ENCODE measurements at regions not wholly inside any gene's neighbourhood (a gene's known extent, or its start where the extent isn't known, plus 50 kb on each side); places are given as distances from the start of the nearest gene placed in this dataset.

DNA sequence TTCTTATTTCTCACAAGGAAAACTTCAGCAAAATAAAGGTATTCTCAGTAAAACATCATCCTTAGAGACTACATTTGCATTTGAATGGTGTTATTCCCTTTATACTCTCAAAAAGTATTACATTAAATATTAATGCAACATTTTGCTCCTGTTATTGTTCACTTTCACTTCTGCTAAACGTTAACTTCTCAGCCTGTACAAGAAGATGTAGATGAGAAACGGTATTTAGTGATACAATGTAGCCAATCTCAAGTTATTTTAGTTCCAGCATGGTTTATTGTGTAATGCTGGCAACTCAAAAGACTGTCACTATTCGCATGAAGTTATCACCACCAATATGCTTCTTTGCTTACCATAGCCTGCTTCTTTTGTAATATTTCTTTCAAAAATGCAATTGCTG lies 514.1 kb downstream of the CPS1 start:
- no peak for DNase-seq

DNA sequence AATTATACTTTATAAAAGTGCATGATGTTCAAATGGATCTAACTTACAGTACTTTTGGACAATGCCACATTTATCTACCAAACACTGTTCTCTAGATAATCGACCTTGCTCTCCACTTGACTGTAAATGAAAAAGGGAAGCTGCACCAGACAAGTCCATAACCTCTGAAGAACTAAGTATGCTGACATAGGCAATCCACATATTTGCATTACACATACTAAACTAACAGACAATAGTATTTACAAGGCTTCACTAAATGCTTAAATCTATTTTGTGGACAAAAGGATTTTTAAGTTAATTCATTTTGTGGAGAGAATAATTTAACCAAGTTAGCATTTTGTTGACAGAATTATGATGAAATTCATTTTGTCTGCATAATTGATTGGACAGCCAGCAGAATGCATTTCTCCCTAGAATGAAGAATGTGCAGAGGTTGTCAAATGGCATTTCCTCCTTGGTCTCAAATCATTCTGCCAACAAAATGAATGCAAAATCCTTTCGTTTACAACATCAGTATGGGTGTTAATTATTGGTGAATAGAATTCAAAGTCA lies 520.9 kb downstream of the CPS1 start:
- DNase-seq = no peak

DNA sequence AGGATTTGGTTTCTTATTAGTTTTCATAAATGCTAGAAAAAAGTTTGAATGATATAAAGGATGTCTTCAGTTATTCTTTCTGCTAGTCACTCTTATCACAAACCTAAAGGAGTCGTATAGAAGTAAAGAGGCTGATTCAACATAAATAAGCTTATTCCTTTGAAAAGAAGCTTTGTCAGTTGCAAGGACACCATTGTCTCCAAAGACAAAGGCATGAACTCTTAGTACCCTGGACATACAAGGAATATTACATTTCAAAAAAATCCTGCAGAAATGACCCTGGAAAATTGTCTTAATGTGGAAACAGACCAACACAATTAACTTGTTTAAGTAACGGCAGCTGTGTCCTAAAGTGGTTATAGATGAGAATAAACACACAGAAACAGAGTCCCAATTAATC lies 528.0 kb downstream of the CPS1 start:
- no peak for DNase-seq

DNA sequence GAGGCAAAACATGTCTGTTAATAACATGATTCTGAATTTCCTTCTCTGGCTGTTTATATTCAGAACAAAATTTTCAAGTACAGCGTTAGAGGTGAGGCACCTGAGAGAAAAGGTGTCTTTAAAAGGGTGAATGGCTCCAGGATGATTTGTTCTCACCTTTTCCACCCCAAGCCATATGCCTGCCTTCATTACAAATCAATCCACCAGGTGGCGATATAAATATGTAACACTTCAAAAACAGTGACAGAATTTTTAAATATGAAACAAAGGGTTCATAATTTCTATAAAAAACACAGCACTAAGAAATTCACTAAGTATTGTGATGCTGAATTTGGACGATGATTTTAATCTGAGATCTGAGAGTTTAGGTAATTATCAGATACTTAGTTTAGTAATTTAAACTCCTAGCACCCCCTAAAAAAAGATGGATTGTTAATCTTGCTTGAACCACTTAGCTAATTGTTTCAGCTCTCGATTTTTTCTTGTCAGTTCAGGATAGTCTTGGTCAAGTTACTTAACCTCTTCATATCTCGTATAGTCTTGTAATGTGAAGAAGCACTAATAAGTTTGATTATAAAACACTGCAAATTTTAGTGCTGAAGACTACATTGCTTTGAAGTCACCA lies 528.8 kb downstream of the CPS1 start:
- DNase-seq = peak; percentile 4

DNA sequence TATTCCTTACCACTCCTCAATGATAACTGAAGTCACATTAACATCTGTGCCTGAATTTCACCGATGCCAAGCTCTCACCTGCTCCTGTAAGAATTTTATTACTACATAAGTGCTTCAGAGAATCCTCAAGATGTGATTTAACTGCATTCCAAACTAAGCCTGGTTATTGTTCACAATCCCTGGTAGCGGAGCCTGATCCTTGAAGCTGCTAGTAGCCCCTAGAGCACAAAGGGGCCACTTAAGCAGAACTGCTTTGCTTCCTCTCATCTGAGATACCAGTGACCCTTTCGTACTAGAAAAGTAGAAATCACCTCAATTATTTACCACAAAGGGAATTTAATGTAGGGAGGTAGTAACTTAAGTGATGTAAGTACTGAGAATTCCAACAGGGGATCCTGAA lies 529.6 kb downstream of the CPS1 start:
- DNase-seq = no peak

DNA sequence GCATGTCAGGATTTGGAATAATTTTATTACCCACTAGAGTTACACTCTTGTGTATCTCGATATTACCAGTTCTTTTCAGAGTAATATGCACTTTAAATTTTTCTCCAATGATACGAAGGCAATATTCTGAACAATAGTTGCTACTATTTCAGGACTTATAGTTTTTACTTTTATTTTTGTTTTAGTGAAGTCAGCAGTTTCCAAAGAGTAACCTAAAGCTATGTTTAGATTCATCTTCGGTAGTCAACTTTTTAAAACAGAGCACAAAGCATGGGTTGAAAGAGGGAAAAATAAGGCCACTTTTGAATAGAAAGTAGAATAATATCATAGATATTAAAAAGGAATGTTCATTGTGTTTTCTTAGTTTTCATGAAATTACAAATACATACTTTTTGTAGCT lies 532.7 kb downstream of the CPS1 start:
- DNase-seq = no peak

DNA sequence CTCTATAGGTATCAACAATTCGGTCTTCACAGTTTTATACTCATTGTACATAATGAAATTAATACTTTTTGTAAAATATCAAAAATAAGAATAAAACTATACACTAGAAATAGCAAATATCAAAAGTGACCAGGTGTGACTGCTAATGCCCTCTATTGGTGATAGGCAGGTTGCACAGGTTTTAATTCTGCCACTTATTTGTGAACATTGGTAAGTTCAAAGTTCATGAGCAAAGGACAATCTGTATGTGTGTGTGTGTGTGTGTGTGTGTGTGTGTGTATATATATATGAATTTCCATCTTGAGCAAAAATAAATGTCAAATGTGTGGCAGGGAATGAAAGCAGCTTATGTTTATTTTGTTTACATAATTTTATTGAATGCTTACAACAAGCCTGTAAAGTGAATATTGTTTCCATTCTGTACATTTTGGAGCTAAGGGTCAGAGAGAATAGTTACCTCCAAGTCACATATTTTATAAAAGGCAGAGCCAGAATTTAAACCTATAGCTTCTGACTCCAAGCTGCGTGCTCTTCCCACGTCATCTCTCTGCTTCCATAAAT lies 537.4 kb downstream of the CPS1 start:
- no peak for DNase-seq

DNA sequence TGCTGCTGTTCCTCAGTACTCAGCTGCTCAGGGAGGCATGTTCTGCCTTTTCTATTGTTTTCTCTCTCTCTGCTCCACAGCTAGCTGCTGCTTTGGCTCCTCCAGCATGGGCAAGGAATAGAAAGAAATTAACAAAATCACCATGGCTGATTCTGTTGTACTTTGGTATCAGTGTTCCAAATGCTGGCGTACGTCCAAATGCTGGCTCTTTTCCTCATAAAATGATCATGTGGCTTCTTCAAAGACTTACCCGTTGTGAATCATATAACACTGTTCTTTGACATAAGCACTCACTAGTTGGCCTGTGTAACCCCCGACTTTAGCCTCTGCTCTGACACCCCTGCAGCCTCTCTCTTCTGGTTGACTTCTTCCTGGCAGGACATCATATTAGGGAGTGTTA lies 547.6 kb downstream of the CPS1 start:
- DNase-seq = no peak

DNA sequence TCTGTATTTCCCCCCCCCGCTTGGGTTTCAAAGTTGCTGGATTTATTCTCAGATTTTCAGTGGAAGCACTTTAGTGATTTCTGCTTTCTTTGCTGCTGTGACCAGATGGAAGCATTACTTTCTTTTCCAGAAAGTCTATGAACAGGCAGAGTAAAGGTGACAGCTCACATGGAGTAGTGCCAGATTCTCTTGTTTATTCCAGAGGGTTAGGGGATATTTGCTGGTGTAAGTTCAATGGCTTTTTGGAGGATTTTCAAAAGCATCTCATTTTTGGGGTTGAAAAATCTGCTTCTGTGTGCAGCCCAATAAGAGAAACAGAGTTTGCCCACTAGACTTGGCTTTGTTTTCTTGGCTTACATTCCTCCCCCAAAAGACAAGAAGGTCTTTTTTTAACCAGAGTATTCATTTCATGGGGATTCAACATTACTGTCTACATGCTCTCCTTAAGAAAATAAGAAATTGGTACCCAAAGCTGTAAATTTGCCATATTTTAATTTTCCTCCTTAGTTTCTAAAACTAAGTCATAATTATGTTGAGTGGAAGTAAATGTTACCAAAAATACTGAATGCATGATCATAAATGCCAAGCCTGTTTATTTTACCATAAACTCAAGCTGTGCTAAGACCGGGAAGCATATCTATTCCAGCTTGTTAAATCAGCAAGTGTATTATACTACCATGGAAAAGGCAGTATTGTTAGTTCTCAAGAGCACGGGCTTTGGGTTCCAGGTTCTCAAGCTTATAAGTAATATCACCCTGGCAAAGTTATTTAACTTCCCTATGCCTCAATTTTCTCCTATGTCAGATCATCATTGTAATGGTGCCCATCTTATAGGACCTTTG lies 557.2 kb downstream of the CPS1 start:
- DNase-seq = no peak

DNA sequence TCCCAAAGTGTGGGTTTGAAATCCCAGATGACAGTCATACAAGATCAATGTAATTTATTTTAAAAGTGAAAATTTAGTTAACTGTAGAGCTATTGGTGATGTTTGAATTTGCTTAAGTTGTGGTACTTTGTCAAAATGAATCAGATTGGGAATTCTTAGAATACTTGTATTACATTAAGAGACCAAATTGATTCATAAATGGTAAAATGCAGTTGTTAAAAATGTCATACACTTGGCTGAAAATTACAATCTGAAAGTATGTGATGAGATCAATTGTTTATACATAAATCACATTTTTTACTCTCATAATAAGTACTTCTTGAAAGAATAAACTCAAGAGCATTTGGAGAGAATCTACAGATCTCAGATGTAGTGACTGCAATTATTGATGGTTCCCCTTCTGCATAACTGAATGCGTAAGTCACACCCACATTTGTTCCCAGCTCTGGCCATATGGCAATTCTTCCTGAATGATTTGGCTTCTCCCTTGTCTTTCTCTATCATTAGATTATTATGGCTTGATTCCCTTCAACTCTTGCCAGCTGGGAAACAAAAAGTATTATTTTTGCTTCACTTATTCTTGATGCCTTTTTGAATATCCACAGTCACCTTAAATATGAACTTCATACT lies 558.5 kb downstream of the CPS1 start:
- DNase-seq = no peak

DNA sequence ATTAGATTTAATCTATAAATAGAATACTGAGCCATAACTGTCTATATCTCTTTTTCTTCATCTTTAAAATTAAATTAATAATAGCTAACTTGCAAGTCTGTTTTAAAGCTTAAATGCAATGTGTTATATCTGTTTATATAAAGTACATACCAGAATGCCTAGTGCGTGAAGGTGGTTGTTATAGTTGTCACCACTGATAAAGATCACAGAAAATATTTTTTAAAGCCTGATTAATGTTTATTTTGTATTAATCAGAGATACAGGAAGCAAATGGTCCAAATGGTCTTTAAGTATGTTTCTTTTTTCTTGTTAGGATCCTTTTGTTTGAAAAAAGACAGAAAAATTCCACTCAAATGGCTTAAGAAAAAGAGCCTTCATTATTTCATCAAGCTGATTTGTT lies 560.6 kb downstream of the CPS1 start:
- no peak for DNase-seq

DNA sequence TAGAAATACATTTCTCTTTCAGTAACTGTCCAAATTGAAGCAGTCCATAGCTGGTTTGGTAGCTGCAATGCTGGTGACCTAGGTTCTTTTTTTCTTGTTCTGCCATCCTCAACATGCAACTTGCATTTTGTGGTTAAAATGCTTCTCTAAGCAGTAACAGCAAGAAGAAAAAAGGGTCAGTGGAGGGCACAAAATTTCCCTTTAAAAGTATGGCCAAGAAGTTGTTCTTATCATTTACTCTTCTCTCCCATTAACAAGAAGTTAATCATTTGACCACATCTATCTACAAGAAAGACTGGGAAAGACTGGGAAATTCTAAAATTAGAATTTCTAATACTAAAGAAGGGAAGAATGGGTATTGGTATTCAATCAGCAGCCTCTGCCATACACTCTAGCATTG lies 569.9 kb downstream of the CPS1 start:
- DNase-seq = no peak

DNA sequence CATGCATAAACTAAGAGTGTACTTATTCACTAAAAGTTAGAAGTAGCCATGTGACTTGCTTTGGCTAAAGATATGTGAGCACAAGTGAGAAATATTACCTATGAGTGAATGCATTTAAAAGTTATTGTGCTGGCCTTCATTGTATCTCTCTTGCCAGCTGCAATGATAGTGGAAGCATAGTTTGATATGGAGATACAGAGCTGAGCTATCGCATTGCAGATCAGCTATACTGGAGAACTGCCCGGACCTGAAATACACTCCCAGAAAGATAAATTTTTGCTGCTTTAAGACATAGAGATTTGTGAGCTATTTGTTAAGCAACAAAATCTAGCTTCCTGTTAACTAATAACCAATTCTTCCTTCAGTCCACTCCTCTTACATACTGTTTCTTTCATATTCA lies 571.1 kb downstream of the CPS1 start:
- no peak for DNase-seq

DNA sequence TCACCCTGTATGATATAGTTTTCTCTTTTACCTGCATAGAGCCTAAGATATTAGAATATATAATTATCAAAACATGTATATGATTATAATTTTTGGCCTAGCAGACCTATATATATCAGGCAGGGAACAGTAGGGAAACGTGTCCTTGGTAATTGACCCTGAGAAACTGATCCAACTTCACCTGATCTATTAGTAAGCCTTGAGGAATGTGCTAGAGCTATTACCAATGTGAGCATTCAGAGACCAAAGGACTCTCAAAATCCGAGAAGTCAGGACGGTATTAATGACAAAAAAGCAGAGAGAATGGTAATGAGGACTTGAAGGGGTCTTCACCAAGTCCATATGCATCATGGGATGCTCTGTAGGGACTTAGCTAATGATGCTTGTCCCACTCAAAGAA lies 571.9 kb downstream of the CPS1 start:
- no peak for DNase-seq

DNA sequence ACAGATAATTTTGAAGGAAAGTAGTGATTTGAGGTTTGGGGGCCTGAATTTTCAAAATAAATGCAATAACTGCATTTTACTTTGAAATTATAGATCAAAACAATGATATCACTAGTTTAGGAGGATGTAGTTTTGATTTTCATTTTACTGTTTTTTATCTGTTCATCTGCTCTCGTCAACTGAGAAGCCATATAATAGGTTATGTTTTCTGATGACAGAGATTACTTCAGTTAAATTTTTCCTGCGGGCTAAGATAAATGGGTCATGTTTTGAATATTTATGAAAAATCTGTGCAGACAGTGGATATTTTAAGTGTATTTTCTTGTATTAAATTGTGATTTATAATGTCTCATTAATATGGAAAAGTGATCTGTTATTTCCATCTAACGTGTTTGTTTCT lies 573.4 kb downstream of the CPS1 start:
- no peak for DNase-seq

DNA sequence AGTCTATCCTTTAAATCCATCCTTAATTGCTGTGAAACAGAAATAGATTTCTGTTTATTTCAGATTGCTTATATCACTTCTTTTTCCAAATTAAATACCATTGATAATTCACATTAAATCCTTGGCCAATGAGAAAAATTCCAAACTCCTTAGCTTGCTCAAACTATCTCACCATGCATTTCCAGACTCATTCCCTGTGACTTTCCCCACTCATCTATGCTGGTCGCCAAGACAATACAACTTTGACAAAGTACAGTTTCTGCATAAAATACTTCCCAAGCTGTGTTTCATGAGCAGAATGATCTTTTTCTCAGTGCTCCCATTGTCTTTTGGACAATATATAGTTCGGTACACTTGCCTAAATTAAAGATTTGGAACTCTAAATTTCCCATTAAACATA lies 575.6 kb downstream of the CPS1 start:
- DNase-seq = no peak

DNA sequence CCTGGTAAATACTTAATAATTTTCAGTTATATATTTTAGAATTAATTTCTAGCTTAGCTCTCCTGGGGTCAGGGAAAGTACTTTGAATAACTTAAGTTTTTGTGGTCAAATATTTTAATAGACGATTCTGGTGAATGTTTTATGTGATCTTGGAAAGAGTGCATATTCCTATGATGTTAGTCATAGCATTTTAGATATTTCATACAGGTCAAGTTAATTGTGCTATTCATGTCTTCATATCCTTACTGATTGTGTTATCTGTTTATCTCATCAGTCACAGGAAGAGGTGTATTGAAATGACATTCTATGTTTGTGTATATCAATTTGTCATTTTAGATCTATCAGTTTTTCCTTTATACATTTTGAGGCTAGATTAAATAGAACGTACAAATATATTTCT lies 576.2 kb downstream of the CPS1 start:
- no peak for DNase-seq

DNA sequence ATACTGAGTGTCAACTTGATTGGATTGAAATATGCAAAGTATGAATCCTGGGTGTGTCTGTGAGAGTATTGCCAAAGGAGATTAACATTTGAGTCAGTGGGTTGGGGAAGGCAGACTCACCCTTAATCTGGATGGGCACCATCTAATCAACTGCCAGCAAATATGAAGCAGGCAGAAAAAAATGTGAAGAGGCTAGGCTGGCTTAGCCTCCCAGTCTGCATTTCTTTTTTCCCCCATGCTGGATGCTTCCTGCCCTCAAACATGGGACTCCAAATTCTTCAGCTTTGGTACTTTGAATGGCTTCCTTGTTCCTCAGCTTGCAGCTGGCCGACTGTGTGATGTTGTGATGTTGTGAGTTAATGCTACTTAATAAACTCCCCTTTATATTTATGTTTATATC lies 577.4 kb downstream of the CPS1 start:
- DNase-seq = no peak

DNA sequence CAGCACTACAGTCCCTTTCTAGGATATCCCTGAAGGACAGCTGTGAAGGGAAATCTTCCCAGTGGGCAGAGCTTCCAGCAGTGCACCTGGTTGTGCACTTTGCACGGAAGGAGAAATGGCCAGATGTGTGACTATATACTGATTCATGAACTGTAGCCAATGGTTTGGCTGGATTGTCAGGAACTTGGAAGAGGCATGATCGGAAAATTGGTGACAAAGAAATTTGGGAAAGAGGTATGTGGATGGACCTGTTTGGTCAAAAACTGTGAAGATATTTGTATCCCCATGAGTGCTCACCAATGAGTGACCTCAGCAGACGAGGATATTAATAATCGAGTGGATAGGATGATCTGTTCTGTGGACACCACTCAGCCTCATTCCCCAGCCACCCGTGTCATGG lies 582.2 kb downstream of the CPS1 start:
- no peak for DNase-seq

DNA sequence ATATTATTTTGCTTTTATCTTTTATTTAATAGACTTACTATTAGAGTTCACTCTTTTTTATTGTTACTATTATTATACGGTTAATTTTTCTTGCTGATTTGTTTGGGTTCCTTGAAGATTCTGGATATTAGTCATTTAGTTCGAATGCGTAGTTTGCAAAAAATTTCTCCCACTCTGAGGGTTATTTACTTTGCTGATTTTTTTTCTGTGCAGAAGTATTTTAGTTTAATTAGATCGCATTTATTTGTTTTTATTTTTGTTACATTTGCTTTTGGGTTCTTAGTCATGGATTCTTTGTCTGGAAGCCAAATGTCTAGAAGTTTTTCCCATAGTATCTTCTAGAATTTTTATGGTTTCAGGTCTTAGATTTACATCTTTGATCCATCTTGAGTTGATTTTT lies 585.2 kb downstream of the CPS1 start:
- no peak for DNase-seq

DNA sequence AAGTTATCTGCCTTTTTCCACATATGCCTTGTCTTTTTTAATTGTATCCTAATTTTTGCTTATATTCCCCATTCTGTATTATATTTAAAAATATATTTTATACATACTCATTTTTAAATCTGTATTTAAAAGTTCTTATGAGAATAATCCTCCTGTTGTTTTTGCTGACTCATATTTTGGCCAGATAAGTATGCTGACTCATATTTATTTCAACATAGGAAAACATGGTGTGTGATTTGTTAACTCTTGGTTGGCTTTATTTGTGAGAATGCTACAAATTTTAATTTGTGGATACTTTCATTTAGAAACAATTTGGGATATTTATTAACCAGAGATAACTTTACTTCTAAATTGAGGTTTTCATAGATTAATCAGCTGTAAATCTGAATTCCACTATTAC lies 587.7 kb downstream of the CPS1 start:
- no peak for DNase-seq

DNA sequence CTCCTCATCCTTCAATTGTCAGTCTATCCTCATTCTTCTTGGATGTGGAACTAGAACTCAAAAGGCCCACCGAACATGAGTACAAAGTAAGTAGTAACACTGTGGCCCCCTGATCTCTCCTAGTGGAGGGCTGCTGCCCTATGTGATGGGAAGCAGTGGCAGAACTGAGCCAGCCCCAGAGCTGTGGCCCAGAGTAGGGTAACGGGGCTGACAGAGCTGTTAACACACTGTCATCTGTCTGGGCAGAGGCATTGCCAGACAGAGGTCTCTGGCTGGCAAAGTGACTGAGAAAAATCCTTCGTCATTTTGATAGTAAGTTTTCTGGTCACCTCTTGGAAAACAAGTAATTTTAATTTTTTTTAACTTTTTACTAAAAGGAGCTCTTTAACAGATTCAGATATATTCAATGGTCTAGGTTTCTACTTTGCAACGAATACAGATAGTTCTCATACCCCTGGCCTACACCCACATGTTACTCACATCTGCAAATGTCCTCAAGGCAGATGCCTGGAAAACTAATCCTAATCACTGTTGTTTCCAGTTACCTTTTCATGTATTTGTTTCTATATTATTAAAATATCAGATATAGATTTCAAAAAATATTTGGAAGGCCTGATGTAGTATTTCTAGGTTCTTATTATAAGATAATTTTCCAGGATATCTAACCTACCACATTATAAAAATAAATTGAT lies 588.7 kb downstream of the CPS1 start:
- no peak for DNase-seq

DNA sequence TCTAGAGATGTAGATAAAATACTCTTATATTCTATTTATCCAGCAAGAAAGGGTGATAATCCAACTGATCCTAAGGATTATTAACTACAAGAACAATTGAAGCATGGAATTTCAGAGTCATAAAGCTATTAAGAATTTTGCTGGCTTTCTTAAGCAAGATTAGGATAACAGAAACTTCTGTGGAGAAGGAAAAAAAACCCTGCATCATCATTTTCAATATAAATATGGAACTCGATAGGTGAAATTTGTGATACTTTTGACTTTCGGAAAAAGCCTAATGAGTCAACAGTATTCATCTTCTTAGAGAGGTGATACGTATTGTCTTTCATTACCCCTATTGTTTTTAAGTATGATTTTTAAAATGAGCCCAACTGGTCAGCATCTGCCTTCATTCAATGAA lies 593.3 kb downstream of the CPS1 start:
- no peak for DNase-seq

Measured in activated CD4-positive, alpha-beta T cell treated with anti-CD3 and anti-CD28 coated beads for 48 hours (primary cell).